GM13976 (cell line): ENCODE measurements at regions not wholly inside any gene's neighbourhood (a gene's known extent, or its start where the extent isn't known, plus 50 kb on each side); places are given as distances from the start of the nearest gene placed in this dataset.

Source experiments
- DNase-seq: peaks from one replicate; pipeline ENCODE4 v3.0.0; 2012; ENCODE audit warnings: low spot score
- CTCF ChIP-seq: IDR thresholded peaks from 2 replicates; pipeline ENCODE4 v1.5.1; 2012; ENCODE audit warnings: borderline replicate concordance, mild to moderate bottlenecking; ENCODE audit not compliant: insufficient read depth; ENCODE audit errors: extremely low read depth, missing control alignments, control extremely low read depth
- in situ Hi-C: fragments of 300-500 bp; cut with MboI; formaldehyde crosslinking; loops from one replicate; pipeline ENCODE4 v1.12.0; 2022; ENCODE audit warnings: low sequenced_read_pairs, mixed read lengths, inconsistent platforms; ENCODE audit not compliant: unreplicated experiment

DNA sequence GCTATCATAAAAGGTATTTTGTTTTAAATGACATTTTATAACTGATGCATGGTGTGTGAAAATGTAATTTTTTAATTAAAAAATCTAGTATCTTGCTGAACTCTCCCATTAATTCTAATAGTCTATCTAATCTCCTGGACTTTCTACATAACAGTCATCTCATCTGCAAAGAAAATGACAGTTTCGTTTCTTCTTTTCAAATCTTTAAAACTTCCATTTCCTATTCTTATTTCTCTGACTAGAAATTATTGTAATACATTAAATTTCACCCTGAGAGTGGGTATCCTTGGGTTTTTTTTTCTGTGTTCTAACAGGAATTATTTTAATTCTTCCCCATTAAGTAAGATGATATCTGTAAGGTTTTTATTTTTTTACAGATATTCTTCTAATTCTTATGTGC, 120.1 kb downstream of the KCNF1 start:
- no peak for TF ChIP-seq CTCF
- in situ Hi-C loops = no loop called here
- DNase-seq = no peak

DNA sequence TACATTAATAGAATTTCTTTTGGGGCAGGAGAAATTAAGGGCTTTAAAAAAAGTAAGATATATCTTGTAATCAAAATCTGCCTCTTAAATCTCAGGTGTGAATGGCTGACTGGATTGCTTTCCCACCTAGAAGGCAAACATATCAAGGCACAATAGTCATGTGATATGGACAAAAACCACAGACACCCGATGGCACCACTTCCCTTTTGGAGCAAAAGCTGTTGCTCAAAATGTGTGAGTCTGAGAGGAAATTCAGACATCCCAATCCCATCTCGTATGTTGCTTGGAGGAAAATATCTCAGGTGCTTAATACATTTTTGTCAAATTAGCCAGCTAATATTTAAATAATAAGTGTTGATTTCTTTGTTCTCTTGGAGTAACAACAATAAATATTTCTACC, 120.7 kb downstream of the KCNF1 start:
- TF ChIP-seq CTCF = no peak
- in situ Hi-C loops = no loop called here
- no peak for DNase-seq

DNA sequence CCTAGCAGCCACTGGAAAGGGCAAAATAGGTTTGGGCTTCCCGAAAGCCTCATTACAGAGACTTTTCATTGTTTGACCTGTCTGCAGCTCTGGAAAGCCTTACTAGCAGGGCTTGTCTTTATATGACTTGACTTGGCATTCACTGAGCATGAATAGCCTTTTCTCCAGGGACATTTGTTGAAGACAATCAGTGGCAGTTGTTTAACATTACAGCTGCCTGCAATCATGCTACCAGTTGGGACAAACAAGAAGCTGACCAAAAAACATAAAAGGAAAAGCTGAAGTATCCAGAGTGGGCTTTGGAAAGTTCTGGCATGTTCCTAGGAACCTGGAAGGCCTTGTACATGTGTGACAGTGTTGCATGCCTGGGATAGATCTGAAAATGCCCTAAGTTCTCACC, 121.4 kb downstream of the KCNF1 start:
- TF ChIP-seq CTCF = no peak
- in situ Hi-C loops = no loop called here
- DNase-seq = no peak

GRCh38 chr2:11038641-11039040, 116.6 kb upstream of the SLC66A3 start:
- no peak for TF ChIP-seq CTCF
- in situ Hi-C loops = no loop called here
- DNase-seq = no peak

DNA sequence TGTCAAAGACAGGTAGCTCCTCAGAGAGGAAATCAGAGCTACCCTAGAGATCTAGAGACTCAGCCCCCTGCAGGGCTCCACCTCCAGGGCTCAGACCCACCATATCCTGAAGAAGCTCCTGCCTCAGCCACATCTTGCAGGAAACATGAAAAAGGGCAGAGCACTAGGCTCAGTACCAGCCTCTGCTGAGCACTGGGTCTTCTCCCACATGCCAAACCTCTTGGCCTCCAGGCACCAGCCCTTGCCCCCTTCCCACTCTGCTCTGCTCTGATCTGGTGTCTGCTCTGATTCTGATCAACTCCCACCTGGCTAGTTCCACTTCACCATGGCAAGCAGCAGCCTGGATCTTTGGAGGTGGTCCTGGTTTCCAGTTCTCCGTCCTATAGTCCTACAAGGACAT, 114.3 kb upstream of the SLC66A3 start:
- no peak for TF ChIP-seq CTCF
- in situ Hi-C loops = no loop called here
- no peak for DNase-seq

GRCh38 chr2:11042841-11043240, 112.4 kb upstream of the SLC66A3 start:
- in situ Hi-C loops = no loop called here

More at GRCh38 chr2:11042841-11043240, 112.4 kb upstream of the SLC66A3 start:
- no peak for DNase-seq
- TF ChIP-seq CTCF = no peak
